HG03196 (cell line): ENCODE measurements at regions not wholly inside any gene's neighbourhood (a gene's known extent, or its start where the extent isn't known, plus 50 kb on each side); places are given as distances from the start of the nearest gene placed in this dataset.

Experiments
- ATAC-seq: cut with Tn5 transposase; IDR thresholded peaks from one replicate; pipeline ENCODE4 v1.9.1; 2021; ENCODE audit not compliant: unreplicated experiment

DNA sequence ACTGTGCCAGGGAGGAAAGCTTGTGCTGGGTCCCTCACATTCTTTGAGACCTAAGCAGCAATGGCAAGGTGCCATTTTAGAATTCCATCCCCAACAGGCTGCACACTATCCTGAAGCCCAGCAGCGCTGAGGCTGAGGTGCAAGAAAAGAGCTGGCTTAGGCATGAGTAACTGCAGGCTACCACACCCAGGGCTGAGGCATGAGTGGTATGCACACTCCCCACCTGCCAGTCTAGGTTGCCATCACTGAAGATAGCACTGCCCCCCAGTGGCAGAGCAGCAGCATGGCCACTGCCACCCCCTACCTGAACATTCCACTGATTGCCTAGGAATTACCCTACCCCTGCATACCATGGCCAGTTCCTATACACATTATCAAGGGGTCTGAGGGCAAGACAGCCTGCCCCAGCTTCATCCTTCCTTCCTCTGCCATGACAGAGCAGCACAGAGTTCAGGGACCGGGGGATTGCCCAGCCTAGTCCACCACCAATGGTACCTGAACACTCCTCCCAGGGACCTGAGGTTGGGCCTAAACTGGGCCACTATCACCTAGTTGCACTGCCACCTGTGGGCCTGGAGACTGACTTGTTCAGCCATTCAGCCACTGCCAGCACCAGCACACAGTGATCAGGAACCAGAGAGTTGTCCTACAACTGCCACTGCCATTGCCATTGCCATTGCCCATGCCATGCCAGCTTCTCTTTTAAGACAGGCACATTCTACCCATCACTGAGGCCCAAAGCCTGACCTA is 129.8 kb downstream of the SATB1 start:
- peak; percentile 99 for ATAC-seq

DNA sequence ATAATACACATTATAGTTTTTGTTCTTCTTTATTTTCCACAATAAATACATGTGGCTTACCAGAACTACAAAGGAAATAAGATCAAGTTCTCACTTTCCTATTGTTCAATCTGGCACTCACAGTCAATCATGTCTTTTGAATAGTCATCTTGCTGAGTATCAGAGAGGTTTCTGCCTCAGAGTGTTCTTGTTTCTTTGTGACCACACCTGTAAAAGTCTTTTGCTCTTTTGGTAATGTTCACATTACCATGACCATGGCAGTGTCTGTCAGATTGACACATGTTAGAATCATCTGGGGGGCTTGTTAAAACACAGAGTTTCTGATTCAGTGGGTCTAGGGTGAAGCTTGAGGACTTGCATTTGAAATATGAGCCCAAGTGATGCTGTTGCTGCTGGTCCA is 135.0 kb downstream of the SATB1 start:
- ATAC-seq = no peak

DNA sequence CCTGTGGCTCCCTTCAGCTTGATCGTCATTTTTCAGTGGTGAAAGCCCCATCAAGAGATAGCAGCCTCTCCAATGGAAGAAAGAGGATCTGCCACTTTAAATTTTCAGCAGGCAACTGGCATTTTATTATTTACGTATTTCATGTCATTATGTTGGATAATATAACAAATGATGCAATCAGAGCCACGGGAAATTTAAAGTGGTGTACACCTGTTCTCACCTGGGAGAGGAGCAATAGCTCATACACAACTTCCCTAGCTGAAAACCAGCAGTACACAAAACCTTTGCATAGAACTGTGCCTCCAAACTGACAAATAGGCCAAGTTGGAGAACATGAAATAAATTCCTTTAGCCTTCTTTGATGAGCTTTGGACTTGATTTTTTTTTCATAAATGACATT is 136.9 kb downstream of the SATB1 start:
- ATAC-seq = no peak

DNA sequence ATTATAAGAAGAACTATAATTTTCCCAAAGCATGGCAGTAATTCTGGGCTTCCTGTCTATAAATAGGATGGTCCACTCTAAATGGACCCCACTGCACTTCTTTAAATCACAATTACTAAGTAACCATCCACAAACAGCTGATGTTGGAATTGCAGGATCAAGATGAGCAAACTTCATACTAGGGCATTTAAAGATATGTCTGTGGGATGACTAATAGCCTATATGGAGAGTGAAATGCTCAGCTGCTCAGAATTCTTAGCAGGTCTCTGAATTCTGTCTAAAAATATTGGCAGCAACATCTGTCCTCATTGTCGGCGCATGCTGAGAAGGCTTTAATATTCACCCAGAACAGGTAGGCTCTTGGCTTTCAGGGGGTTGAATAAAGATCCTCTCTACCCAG is 140.4 kb downstream of the SATB1 start:
- ATAC-seq = no peak

DNA sequence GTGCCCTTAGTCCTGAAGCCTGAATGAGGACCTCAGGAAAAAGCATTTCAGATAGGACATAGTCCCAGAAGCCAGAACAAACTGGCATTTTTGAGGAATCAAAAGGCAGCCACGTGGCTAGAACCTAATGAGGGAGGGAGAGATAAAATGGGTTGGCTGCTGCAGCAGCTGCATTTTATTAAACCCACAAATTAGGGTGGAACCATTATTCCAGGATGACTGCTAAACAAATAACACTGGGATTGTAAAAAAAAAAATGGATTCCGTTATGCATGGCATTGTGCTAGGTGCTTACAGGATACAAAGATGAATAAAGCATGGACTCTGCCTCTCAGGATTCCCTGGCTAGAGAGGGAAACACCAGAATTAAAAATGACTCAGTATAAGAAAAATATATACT is 141.5 kb downstream of the SATB1 start:
- no peak for ATAC-seq

DNA sequence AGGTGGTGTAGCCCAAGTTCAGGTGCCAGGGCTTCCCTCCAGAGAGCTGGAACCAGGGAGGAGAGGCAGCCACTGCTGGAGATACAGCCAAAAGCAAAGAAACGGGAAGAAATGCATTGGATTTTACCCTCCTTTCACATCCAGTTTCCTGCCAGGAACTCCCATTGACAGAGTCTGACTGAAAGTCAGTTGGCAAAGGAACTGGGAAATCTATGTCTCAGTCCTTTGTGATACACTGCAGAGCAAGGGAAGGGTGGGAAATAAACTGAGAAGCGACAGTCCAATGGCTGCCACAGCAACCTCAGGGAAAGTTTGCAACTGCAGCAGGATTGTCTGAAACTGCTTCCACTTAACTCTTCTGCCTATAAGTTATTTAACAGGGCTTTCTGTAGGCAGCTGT is 142.6 kb downstream of the SATB1 start:
- no peak for ATAC-seq

DNA sequence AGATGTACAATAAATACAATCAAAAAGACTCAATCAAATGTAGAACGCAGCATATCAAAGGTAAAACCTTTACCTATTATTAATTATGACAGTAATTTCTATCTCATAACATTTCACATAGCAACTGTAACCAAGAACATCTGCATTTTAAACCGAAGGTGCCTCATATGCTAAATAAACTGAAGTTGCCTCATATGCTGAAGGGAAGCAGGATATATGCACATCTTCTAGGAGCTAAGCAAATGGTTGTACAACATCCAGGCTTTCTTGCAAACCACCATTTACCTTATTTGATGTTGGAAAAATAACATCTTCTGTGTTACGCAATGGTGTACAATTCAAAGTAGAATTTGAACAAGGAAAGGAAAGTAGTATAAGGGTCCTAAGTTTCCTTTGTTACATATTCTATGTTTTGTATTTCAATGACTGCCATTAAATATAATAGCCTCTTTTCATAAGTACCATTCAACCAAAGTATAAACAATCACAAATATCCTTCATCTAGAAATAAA is 145.9 kb downstream of the SATB1 start:
- ATAC-seq = no peak

DNA sequence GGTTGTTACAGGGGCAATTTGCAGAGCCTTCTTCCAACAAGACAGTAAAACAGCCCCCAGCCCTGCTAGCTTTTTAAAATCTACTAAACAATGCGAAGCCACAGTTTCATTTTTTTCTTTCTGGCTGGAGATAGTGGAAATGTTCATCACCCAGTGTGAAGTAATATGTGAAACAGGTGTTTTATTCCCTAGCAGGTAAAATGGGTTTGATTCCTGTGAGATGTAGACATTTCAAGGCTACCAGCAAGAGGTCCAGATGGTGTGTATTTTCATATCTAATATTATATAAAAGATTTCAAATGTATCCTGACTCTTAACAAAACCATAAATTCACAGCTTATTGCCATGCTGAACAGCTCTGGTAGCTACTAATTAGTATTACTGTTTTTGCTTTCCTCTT is 160.3 kb downstream of the SATB1 start:
- no peak for ATAC-seq

DNA sequence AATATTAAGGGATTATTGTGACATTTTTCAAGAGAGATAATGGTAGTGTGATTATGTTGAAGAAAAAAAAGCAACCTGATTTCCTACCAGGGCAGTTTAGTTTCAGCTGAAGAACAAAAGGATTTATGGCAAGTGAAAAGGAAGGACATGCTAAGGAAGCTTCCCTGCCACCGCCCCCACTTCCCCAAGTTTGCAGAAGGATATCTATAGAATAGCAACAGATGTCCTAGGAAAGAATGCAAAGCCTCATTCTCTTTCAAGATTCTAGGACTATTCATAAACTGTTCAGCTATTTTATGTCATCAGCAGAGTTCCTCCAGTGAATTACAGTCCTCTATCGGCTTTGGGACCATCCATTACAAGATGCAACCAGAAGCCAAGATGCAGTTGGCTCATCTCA is 160.8 kb downstream of the SATB1 start:
- no peak for ATAC-seq

DNA sequence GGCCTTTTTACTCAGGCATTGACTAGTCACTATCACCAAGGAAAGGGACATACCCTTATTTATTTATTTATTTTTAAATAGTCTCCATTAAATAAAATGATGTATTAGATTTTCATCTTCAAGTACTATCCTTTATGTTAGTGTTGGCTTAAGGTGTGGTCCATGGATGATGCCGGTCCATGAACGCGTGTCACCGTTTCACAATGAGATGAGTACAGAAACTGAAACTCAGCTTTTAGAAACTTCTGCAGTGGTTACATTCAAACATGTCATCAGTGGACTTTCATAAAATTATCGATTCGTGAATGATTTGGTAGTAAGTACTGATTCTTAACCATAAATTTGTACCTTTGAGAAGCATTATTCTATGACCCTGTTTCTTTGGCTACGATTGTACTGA is 166.6 kb downstream of the SATB1 start:
- ATAC-seq = no peak

DNA sequence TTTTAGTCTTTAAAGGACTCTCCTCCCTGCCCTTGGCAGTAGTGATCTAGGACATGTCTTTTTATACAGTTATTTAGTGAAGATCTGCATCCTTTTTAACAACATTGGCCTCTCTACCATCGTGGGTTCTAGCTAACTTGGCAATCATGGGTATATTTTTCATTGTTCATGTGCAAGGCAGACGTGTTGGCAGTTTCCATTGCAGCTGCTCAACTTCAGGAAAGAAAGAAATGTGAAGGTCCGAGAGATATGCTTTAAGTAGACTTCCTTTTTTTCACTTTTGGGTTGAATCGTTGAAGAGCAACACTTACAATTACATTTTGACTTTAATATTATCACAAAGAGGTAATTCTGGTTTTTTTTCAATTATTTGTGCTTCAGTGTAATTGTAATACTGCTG is 172.6 kb downstream of the SATB1 start:
- ATAC-seq = no peak

DNA sequence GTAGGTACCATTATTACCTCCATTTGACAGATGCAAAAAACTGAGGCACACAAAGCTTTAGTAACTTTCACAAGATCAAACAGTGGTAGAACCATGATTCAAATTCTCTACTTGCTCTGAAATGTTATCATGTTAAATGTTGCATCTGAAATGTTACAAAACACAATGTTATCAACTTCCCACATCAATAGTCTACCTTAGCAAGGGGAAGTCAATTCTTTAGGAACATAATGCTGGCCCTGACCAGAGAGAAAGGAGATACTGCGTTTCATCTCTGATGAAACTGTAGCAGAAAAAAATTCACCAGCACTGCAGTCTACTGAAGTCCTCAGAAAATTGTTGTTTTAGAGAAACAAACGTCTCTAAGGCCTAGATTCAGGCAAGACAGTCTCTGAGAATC is 174.1 kb downstream of the SATB1 start:
- ATAC-seq = no peak

DNA sequence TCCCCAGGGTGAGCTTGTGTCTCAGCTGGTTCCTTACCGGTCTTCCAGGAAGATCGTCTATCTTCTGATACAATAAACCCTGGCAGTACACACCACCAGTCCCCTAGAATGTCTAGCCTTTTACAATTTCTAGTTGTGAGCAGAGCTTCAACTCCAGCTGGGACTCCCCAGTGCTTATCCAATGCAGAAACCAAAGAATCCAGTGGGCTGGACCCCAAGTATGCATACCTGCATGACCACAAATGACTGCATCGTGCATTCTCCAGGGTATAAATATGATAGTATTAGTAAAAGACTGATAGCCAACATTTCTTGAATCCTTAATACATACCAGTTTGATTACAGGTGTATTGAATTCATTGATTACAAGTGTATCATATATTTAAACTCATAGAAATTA is 176.0 kb downstream of the SATB1 start:
- no peak for ATAC-seq

DNA sequence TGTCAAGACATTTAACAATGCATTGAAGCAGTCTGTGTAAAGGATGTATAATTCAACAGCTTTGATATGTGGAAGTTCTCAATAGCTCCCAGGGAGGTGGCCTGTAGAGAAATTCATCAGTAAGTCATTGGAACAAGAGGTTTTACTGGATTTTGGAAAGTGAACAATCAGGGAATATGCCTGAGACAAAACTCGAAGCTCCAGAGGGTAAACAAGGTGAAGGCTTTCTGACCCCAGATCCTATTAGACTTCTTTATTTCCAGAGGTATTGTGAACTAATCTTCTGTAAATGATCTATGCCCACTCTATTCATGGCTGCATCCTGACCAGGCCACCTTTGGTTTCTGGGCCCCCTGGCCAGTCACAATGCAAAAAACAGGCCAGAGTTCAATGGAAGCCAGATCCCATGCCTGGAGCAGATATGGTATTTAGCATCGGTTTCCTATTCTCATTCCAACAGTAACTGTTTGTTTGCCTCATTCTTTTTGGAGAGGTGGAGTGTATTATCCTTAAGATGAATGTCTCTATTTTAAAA is 177.3 kb downstream of the SATB1 start:
- ATAC-seq = no peak

DNA sequence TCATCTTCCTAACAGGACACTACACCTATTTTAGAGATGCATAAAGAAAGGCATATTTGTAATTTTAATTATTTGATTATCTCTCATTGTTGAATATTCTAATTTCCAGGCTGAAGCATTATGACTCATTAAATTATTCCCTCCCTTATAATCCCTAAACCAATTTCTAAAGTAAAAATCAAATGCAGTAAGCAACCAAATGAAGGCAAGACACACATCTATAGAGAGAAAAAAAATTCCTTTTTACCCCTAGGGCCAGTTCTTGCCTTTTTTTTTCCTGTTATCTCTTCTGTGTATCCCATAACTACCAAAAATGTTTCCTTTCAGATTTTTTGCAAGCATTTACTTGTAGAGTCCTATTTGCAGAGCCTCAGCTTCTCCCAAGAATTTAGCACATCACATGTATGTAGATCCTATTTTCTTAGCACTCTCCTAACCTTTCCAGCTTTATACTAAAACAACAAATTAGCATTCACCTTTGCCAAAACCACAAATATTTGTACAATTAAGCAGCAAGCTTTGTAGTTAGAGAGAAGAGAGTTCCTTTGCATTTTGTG is 177.9 kb downstream of the SATB1 start:
- ATAC-seq = no peak

DNA sequence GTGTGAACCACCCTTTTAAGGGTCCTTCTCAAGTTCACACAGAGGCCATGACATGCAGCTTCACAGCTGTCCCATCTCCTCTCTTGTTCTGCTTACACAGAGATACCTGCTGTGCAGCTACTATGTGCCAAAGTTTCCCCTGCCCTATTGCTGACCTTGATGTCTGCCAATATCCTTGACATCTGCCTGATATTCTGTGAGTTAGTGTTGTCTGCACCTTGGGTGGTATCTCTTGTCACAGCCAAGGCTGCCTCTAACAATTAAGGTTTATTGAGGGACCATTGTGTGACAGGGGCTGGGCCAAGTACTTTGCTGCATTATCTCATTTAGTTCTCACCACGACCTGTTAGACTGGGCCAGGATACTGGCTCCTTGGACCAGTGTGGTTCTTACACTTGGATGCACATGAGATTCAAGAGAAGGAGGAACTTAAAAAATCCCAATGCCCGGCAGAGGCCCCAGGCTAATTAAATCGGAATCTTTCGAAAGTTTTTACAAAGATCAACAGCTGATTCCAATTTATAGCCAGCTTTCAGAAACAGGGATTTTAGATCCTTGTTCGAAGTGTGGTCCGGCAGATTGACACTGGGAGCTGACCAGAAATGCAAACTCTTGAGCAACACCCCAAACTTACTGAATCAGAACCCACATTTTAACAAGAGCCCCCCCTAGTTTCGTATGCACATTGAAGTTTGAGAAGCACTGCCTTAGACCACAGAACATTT is 178.6 kb downstream of the SATB1 start:
- no peak for ATAC-seq

DNA sequence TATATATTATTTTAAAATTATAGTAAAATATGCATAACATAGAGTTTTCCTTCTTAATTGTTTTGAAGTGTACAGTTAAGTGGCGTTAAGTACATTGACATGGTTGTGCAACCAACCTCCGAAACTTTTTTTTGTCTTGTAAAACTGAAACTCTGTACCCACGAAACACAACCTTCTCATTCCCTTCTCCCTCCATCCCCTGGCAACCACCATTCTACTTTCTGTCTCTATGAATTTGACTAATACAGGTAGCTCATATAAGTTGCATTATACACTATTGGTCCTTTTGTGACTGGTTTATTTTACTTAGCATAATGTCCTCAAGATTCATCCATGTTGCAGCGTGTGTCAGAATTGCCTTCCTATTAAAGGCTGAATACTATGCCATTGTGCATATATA is 179.4 kb downstream of the SATB1 start:
- ATAC-seq = no peak

DNA sequence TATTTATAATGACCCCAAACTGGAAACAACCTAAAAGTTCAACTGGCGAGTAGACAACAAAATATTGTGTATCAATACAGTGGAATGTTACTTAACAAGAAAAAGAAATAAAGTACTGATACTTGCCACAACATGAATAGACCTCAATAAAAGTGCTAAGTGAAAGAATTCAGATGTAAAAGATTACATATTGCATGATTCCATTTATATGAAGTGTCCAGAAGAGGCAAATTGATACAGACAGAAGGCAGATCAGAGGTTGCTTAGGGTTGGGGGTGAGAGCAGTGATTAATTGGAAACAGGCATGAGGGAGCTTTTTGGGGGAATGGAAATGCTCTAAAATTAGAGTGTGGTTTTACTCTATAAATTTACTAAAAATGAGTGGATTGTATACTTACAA is 183.3 kb downstream of the SATB1 start:
- no peak for ATAC-seq

DNA sequence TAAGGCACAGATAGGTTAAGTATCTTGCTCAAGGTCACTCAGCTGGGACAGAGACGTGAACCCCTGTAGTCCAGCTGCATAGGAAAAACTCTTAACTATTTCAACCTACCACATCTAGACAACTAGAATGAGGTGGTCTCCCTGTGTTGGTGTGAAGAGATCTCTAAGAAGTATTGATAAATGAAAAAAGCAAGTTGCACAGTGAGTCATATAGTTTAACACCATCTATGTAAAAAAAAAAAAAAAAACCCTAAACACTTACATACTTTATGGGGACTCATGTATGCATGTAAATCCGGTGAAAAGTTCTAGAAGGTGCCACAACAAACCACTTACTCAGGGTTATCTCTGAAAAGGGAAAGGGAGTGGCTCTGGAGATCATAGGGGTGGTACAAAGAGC is 185.5 kb downstream of the SATB1 start:
- ATAC-seq = no peak

DNA sequence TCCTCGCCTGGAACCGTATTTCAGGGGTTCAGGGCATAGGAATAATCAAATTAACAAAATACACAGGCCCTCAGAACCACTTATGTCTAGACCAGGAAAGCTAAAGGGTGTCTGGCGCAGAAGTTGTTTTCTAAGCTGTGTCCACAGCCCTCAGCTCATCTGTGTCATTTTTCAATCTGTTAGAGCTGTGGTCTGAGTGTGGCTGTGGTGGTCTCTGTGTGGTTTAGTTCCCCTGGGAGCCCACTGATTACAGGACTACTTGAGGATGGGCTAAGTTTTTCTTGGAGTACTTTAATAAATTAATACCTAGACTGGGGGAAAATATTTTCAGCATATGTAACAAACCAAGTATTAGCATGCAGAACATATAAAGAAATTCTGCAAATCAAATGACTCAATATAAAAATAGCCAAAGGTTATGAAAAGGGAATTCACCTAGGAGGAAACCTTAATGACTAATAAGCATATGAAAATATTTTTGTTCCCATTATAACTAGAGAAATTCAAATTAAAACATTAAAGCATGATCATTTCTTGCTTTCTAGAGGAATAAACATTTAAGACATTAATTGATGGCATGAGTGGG is 186.3 kb downstream of the SATB1 start:
- ATAC-seq = no peak

DNA sequence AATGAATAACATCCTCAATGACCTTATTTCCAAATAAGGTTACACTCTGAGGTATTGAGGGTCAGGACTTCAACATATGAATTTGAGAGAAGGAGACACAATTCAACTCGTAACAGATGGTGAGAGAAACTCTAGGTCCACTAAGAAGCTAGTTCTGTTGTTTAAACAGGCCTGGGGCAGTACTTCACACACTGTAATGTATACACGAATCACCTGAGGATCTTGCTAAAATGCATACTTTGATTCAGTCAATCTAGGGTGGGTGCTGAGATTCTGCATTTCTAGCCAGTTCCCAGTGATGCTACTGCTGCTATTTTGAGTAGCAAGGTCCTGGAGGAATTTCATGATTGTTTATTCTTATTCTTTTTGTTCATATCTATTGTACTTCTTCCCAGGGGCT is 186.8 kb downstream of the SATB1 start:
- ATAC-seq = no peak
